Transverse colon (tissue), 3 donors: ENCODE measurements at regions not wholly inside any gene's neighbourhood (a gene's known extent, or its start where the extent isn't known, plus 50 kb on each side); places are given as distances from the start of the nearest gene placed in this dataset.

Source experiments
- POLR2A ChIP-seq: fragments of 450-650 bp; IDR thresholded peaks from one replicate; pipeline ENCODE4 v1.6.1; 2016; ENCODE audit warnings: antibody characterized with exemption, mild to moderate bottlenecking, moderate library complexity
- TF ChIP-seq, protein P1 (sequence below), 5 experiments: fragments of 200-600 bp in 3 of 5; fragments of 450-650 bp in 2 of 5; sonication (generic) in 3 of 5; IDR thresholded peaks; 1 replicate in 2 of 5; 2 replicates in 3 of 5; pipeline ENCODE4 v1.5.1; 2016 to 2017; ENCODE audit warnings: antibody characterized with exemption in 5 of 5, inconsistent platforms in 3 of 5, mild to moderate bottlenecking in 2 of 5, moderate library complexity in 1 of 5

DNA sequence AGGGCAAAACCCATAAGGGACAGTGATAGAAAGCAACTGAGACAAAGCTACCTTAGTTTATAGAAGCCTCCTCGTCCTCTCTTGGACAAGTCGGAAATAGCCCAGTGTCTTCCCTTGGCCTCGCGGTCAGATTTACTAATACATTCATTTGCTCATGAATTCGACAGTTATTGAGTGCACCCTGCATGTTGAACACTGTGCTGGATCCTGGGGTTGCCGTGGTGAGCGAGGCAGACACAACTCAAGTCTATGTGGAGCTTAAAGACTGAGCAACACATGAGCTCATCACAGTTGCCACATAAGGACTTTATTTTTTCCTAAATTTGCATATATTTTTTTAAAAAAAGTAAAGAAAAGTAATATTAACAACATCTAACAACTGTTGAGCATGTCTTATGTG lies 411.1 kb upstream of the ITGA1 start:
- no peak for TF ChIP-seq POLR2A
- TF ChIP-seq, protein P1, sequence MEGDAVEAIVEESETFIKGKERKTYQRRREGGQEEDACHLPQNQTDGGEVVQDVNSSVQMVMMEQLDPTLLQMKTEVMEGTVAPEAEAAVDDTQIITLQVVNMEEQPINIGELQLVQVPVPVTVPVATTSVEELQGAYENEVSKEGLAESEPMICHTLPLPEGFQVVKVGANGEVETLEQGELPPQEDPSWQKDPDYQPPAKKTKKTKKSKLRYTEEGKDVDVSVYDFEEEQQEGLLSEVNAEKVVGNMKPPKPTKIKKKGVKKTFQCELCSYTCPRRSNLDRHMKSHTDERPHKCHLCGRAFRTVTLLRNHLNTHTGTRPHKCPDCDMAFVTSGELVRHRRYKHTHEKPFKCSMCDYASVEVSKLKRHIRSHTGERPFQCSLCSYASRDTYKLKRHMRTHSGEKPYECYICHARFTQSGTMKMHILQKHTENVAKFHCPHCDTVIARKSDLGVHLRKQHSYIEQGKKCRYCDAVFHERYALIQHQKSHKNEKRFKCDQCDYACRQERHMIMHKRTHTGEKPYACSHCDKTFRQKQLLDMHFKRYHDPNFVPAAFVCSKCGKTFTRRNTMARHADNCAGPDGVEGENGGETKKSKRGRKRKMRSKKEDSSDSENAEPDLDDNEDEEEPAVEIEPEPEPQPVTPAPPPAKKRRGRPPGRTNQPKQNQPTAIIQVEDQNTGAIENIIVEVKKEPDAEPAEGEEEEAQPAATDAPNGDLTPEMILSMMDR (IDR thresholded peaks at IDR 0.05), result no peak
